H9 (cell line): ENCODE measurements at regions not wholly inside any gene's neighbourhood (a gene's known extent, or its start where the extent isn't known, plus 50 kb on each side); places are given as distances from the start of the nearest gene placed in this dataset.

ENCODE experiments used
- DNase-seq: peaks from one replicate; pipeline ENCODE4 v3.0.0-alpha.2; 2017
- H2AFZ ChIP-seq: one replicate; pipeline ENCODE4 v1.6.1; 2013; ENCODE audit warnings: mild to moderate bottlenecking, low read length, control low read depth, moderate library complexity
- H2AK5ac ChIP-seq: 2 replicates; pipeline ENCODE4 v1.6.1; 2013; ENCODE audit warnings: low read length, control low read depth, mixed read lengths; ENCODE audit not compliant: insufficient read length
- H2BK120ac ChIP-seq: one replicate; pipeline ENCODE4 v1.6.1; 2013; ENCODE audit warnings: low read depth, mild to moderate bottlenecking, low read length, control low read depth, inconsistent platforms; ENCODE audit not compliant: poor library complexity, severe bottlenecking
- H2BK12ac ChIP-seq: 2 replicates; pipeline ENCODE4 v1.6.1; 2013; ENCODE audit warnings: low read length, control low read depth, mixed read lengths, low read depth; ENCODE audit not compliant: insufficient read length
- H2BK15ac ChIP-seq: 2 replicates; pipeline ENCODE4 v1.6.1; 2013; ENCODE audit warnings: low read depth, low read length, control low read depth
- H2BK20ac ChIP-seq: one replicate; pipeline ENCODE4 v1.6.1; 2013; ENCODE audit warnings: low read depth, mild to moderate bottlenecking, low read length, control low read depth, inconsistent platforms; ENCODE audit not compliant: poor library complexity, severe bottlenecking
- H2BK5ac ChIP-seq: 2 replicates; pipeline ENCODE4 v1.6.1; 2013; ENCODE audit warnings: low read length, control low read depth, mixed read lengths; ENCODE audit not compliant: insufficient read length
- H3K14ac ChIP-seq: 2 replicates; pipeline ENCODE4 v1.6.1; 2013; ENCODE audit warnings: low read length, control low read depth; ENCODE audit not compliant: insufficient read depth
- H3K18ac ChIP-seq: 2 replicates; pipeline ENCODE4 v1.6.1; 2013; ENCODE audit warnings: low read depth, mild to moderate bottlenecking, mixed read lengths, low read length, control low read depth; ENCODE audit not compliant: insufficient read length
- H3K23ac ChIP-seq: 2 replicates; pipeline ENCODE4 v1.6.1; 2013; ENCODE audit warnings: low read length, control low read depth, mixed read lengths, low read depth; ENCODE audit not compliant: insufficient read length
- H3K23me2 ChIP-seq: 2 replicates; pipeline ENCODE4 v1.6.1; 2013; ENCODE audit warnings: low read depth, mild to moderate bottlenecking, mixed read lengths, low read length, control low read depth; ENCODE audit not compliant: insufficient read length, poor library complexity, severe bottlenecking
- H3K27ac ChIP-seq: 2 replicates; pipeline ENCODE4 v1.5.1; 2013; ENCODE audit warnings: low read length, control low read depth, mixed read lengths, low read depth; ENCODE audit not compliant: insufficient read length
- H3K27me3 ChIP-seq: 2 replicates; pipeline ENCODE4 v1.6.1; 2013; ENCODE audit warnings: low read length, control low read depth, inconsistent platforms; ENCODE audit not compliant: insufficient read depth
- H3K4ac ChIP-seq: 2 replicates; pipeline ENCODE4 v1.6.1; 2013; ENCODE audit warnings: low read depth, mild to moderate bottlenecking, control low read depth, inconsistent platforms, low read length, moderate library complexity
- H3K4me1 ChIP-seq: 2 replicates; pipeline ENCODE4 v1.6.1; 2013; ENCODE audit warnings: low read length, control low read depth, inconsistent platforms; ENCODE audit not compliant: insufficient read depth
- H3K4me2 ChIP-seq: 2 replicates; pipeline ENCODE4 v1.6.1; 2013; ENCODE audit warnings: low read length, control low read depth, mixed read lengths; ENCODE audit not compliant: insufficient read length, insufficient read depth
- H3K56ac ChIP-seq: 2 replicates; pipeline ENCODE4 v1.6.1; 2013; ENCODE audit warnings: low read depth, mild to moderate bottlenecking, mixed read lengths, low read length, control low read depth; ENCODE audit not compliant: insufficient read length
- H3K79me1 ChIP-seq: 2 replicates; pipeline ENCODE4 v1.6.1; 2013; ENCODE audit warnings: low read depth, mild to moderate bottlenecking, moderate library complexity, low read length, control low read depth, inconsistent platforms; ENCODE audit not compliant: insufficient read depth, poor library complexity, severe bottlenecking
- H3K79me2 ChIP-seq: 2 replicates; pipeline ENCODE4 v1.6.1; 2013; ENCODE audit warnings: low read length, control low read depth, inconsistent platforms; ENCODE audit not compliant: insufficient read depth
- H3K9ac ChIP-seq: 2 replicates; pipeline ENCODE4 v1.6.1; 2013; ENCODE audit warnings: low read length, control low read depth, mixed read lengths; ENCODE audit not compliant: insufficient read length; ENCODE audit errors: extremely low read depth
- H3K9me3 ChIP-seq: one replicate; pipeline ENCODE4 v1.6.1; 2013; ENCODE audit warnings: low read depth, low read length, inconsistent platforms; ENCODE audit not compliant: control insufficient read depth
- H3T11ph ChIP-seq: one replicate; pipeline ENCODE4 v1.6.1; 2013; ENCODE audit warnings: mild to moderate bottlenecking, low read length, control low read depth, inconsistent platforms
- H4K20me1 ChIP-seq: one replicate; pipeline ENCODE4 v1.6.1; 2013; ENCODE audit not compliant: control insufficient read depth, insufficient read length, insufficient read depth
- H4K5ac ChIP-seq: 2 replicates; pipeline ENCODE4 v1.6.1; 2013; ENCODE audit warnings: low read depth, mild to moderate bottlenecking, mixed read lengths, low read length, control low read depth; ENCODE audit not compliant: insufficient read length
- H4K8ac ChIP-seq: replicated peaks from 2 replicates; pipeline ENCODE4 v1.6.1; 2013; ENCODE audit warnings: low read length, control low read depth, mixed read lengths, low read depth; ENCODE audit not compliant: insufficient read length
- H4K91ac ChIP-seq: 2 replicates; pipeline ENCODE4 v1.6.1; 2013; ENCODE audit warnings: low read depth, mild to moderate bottlenecking, moderate library complexity, mixed read lengths, low read length, control low read depth; ENCODE audit not compliant: insufficient read length
- H3K27ac Mint-ChIP-seq, 3 experiments: 2 replicates in 2 of 3; 3 replicates in 1 of 3; pipeline ENCODE4 v1.8.0; 2020 to 2021; ENCODE audit warnings: mixed read lengths in 3 of 3, mild to moderate bottlenecking in 1 of 3, moderate library complexity in 1 of 3
- H3K27me3 Mint-ChIP-seq: 2 replicates; pipeline ENCODE4 v1.8.0; 2021; ENCODE audit warnings: low read depth, mild to moderate bottlenecking, moderate library complexity, mixed read lengths
- H3K36me3 Mint-ChIP-seq, 3 experiments: 2 replicates in 2 of 3; 3 replicates in 1 of 3; pipeline ENCODE4 v1.8.0; 2020 to 2021; ENCODE audit warnings: low read depth in 3 of 3, mixed read lengths in 3 of 3; ENCODE audit not compliant: insufficient read depth in 1 of 3
- H3K4me1 Mint-ChIP-seq, 2 experiments: 2 replicates each; pipeline ENCODE4 v1.8.0; 2020; ENCODE audit warnings: mixed read lengths in 2 of 2
- H3K4me3 Mint-ChIP-seq, 2 experiments: 2 replicates in 1 of 2; 3 replicates in 1 of 2; pipeline ENCODE4 v1.8.0; 2020 to 2021; ENCODE audit warnings: mild to moderate bottlenecking in 2 of 2, mixed read lengths in 2 of 2, moderate library complexity in 1 of 2
- H3K9me3 Mint-ChIP-seq, 2 experiments: 2 replicates in 1 of 2; 3 replicates in 1 of 2; pipeline ENCODE4 v1.8.0; 2020; ENCODE audit warnings: mild to moderate bottlenecking in 2 of 2, mixed read lengths in 2 of 2, moderate library complexity in 1 of 2
- CTCF ChIP-seq: fragments of 200-600 bp; sonication (generic); conservative IDR thresholded peaks from 3 replicates; pipeline ENCODE4 v1.8.0; 2021; ENCODE audit warnings: antibody characterized with exemption, mild to moderate bottlenecking
- WGBS: extraction: QIAGEN DNeasy Blood & Tissue Kit; methylation state at CpG from one replicate; pipeline ENCODE4 v1.1.7; 2013; ENCODE audit warnings: missing lambda C conversion rate, low lambda C conversion rate, mixed read lengths; ENCODE audit not compliant: insufficient read length; ENCODE audit errors: extremely low coverage; 5-methylcytosine and 5-hydroxymethylcytosine counted together

- H2AK5ac ChIP-seq: no peak overlapping the region
- H3K4me2 ChIP-seq: no peak overlapping the region
- no peak overlapping the region for H2BK12ac ChIP-seq
- no peak overlapping the region for H2BK120ac ChIP-seq
- no peak overlapping the region for H3K23ac ChIP-seq
- no peaks in the 10 kb centered on the region for H3K23me2 ChIP-seq
- no peak for DNase-seq
- TF ChIP-seq CTCF: no peak
- no peak overlapping the region for H3T11ph ChIP-seq
- peaks cover 3% of the 10 kb centered on the region; the same call in 1 of the 2 replicates for H3K4me1 ChIP-seq
- no peak overlapping the region for H4K91ac ChIP-seq
- no peaks in the 10 kb centered on the region for H3K9me3 Mint-ChIP-seq
- no peak overlapping the region for H2BK5ac ChIP-seq
- no peak overlapping the region for H3K56ac ChIP-seq
- no peak overlapping the region for H3K27ac ChIP-seq
- no peak overlapping the region for H3K4me3 Mint-ChIP-seq
- H4K5ac ChIP-seq: no peak overlapping the region
- H4K8ac ChIP-seq: no peak overlapping the region
- H3K4me1 Mint-ChIP-seq: peaks cover 0 to 2% of the 10 kb centered on the region in 2 experiments; a peak in 1 of 4 replicates
- no peak overlapping the region for H3K14ac ChIP-seq
- H3K9me3 ChIP-seq: no peaks in the 10 kb centered on the region
- H2BK20ac ChIP-seq: no peak overlapping the region
- no peak overlapping the region for H3K9ac ChIP-seq
- no peaks in the 10 kb centered on the region for H3K36me3 Mint-ChIP-seq
- no peaks in the 10 kb centered on the region for H4K20me1 ChIP-seq
- no peaks in the 10 kb centered on the region for H3K27me3 ChIP-seq
- no CpG with 5 or more reads among the region's 3 CpGs for WGBS
- H2AFZ ChIP-seq: no peak overlapping the region
- H3K4ac ChIP-seq: no peak overlapping the region
- no peak overlapping the region; a peak in 1 of 7 replicates for H3K27ac Mint-ChIP-seq
- H3K18ac ChIP-seq: no peak overlapping the region
- no peaks in the 10 kb centered on the region for H3K79me2 ChIP-seq
- H3K79me1 ChIP-seq: no peaks in the 10 kb centered on the region
- no peak overlapping the region for H2BK15ac ChIP-seq
- H3K27me3 Mint-ChIP-seq: no peaks in the 10 kb centered on the region
These were observed 855.2 kb upstream of the ADGRB3 start for GRCh38 chr6:67779876-67780275.
